GM12864 (cell line): ENCODE measurements at regions not wholly inside any gene's neighbourhood (a gene's known extent, or its start where the extent isn't known, plus 50 kb on each side); places are given as distances from the start of the nearest gene placed in this dataset.

Experiments
- DNase-seq: peaks from one replicate; pipeline ENCODE4 v3.0.0-alpha.2; 2011; ENCODE audit warnings: low read depth
- H3K4me3 ChIP-seq: 2 replicates; pipeline ENCODE4 v1.5.1; 2011; ENCODE audit warnings: mild to moderate bottlenecking, low read depth, low read length, control low read depth
- TF ChIP-seq, protein P1 (sequence below): IDR thresholded peaks from 2 replicates; pipeline ENCODE4 v1.5.1; 2011; ENCODE audit warnings: low read depth, mild to moderate bottlenecking, moderate library complexity, low read length, control low read depth, inconsistent platforms; ENCODE audit errors: missing control alignments

- no peak for DNase-seq
- H3K4me3 ChIP-seq = no peak overlapping the region
- TF ChIP-seq, protein P1, sequence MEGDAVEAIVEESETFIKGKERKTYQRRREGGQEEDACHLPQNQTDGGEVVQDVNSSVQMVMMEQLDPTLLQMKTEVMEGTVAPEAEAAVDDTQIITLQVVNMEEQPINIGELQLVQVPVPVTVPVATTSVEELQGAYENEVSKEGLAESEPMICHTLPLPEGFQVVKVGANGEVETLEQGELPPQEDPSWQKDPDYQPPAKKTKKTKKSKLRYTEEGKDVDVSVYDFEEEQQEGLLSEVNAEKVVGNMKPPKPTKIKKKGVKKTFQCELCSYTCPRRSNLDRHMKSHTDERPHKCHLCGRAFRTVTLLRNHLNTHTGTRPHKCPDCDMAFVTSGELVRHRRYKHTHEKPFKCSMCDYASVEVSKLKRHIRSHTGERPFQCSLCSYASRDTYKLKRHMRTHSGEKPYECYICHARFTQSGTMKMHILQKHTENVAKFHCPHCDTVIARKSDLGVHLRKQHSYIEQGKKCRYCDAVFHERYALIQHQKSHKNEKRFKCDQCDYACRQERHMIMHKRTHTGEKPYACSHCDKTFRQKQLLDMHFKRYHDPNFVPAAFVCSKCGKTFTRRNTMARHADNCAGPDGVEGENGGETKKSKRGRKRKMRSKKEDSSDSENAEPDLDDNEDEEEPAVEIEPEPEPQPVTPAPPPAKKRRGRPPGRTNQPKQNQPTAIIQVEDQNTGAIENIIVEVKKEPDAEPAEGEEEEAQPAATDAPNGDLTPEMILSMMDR = no peak
These were observed 1598.8 kb upstream of the MIR17HG start for GRCh38 chr13:89748716-89749115.

- no peak overlapping the region for H3K4me3 ChIP-seq
- DNase-seq = no peak
- TF ChIP-seq, protein P1 = no peak
These were observed 1597.6 kb upstream of the MIR17HG start for GRCh38 chr13:89749888-89750287.

DNA sequence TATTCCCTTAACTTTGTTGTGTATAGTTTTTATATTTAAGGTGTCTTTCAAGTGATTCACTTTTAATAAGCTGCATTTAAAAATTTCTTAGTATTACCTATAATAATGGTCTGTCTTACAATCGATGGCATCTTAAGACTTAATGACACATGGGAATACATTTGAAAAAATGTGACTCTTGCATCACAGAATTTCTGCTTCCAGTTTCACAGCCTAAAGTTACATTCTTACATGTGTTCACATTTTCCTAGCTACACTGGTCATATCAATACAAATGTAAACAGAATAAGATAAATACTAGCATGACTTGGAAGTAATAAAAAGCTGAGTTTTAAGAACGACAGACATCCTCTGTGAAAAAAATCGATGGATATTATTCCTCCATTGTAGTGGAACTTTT is 1597.1 kb upstream of the MIR17HG start:
- H3K4me3 ChIP-seq = no peak overlapping the region
- TF ChIP-seq, protein P1 = no peak
- DNase-seq = no peak

DNA sequence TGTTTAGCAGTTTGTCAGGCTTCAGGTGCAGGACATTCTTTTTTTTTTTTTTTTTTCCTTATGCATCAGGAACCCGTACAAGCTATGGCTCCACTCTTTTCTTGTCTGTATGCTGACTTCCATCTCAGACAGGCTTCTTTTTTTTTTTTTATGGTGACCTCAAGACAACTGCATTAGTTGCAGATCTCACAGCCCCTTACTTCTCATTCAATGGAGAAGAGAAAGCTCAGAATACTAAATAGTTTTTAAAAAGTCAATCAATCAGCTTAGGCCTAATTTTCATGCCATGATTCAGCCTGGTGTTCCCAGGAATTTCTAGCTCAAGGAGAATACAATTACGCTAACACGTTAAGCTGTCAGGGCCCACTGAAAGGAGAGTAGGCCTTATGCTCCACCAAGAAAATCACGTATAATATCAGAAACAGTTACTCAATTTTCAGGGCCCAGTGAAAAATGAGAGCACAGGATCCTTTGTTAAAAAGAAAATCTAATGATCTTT is 1596.0 kb upstream of the MIR17HG start:
- TF ChIP-seq, protein P1 = no peak
- H3K4me3 ChIP-seq = no peak overlapping the region

DNA sequence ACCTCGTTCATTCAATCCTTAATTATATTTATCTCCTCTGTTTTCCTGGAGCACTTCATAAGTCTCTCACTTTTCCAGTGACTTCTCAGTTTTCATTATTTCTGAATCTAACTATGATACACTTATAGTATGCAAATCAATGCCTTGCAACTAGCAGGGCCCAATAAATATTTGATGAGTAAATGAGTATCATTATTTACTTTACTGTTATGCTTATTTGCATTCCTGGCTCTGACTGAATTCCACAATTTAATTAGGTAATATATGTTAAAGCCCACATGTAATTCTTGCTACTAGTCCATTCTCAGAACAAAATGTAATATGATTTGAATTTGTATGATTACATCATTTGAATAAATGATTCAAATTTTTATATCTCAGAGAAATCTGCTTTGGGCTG is 1595.1 kb upstream of the MIR17HG start:
- no peak for DNase-seq
- no peak overlapping the region for H3K4me3 ChIP-seq
- TF ChIP-seq, protein P1 = no peak

More for the DNA sequence above, 1596.0 kb upstream of the MIR17HG start:
- no peak for DNase-seq

GRCh38 chr13:89755729-89756492 is 1591.6 kb upstream of the MIR17HG start:
- no peak for DNase-seq
- H3K4me3 ChIP-seq = no peak overlapping the region
- TF ChIP-seq, protein P1 = no peak

DNA sequence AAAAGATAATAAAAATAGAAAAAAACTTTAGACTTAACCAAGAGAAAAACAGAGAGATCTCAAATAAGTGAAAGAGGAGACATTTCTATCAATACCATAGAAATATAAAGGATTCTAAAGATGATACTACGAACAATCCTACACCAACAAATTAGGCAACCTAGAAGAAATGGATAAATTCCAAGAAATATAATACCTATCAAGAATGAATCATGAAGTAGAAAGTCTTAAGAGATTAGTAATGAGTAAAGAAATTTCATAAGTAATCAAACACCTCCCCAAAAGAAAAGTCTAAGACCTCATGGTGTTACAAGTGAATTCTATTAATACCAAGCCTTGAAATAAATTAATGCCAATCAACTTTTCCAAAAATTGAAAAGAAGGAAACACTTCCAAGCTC is 1584.5 kb upstream of the MIR17HG start:
- DNase-seq = no peak
- TF ChIP-seq, protein P1 = no peak
- no peak overlapping the region for H3K4me3 ChIP-seq
